Keratinocyte (primary cell): ENCODE measurements at regions not wholly inside any gene's neighbourhood (a gene's known extent, or its start where the extent isn't known, plus 50 kb on each side); places are given as distances from the start of the nearest gene placed in this dataset.

Source experiments
- DNase-seq: peaks from one replicate; pipeline ENCODE4 v3.0.0-alpha.2; 2011; ENCODE audit warnings: low read depth, missing footprints, low spot score
- FAIRE-seq: peaks from 2 replicates; lab custom pipeline; 2011; peaks lifted over from hg19 to GRCh38; lab: Jason Lieb, UNC
- H2AFZ ChIP-seq: 2 replicates; pipeline ENCODE4 v1.6.0; 2012; ENCODE audit warnings: low read length, control low read depth, inconsistent platforms; ENCODE audit not compliant: control insufficient read depth
- H3K27ac ChIP-seq: 2 replicates; pipeline ENCODE4 v1.5.1; 2011; ENCODE audit warnings: low read length; ENCODE audit not compliant: control insufficient read depth, insufficient read depth
- H3K27me3 ChIP-seq: 3 replicates; pipeline ENCODE4 v1.6.0; 2011; ENCODE audit warnings: low read length; ENCODE audit not compliant: control insufficient read depth, insufficient read depth; ENCODE audit errors: extremely low read depth
- H3K36me3 ChIP-seq, 2 experiments: 2 replicates in 1 of 2; 3 replicates in 1 of 2; pipeline ENCODE4 v1.5.1; 2011; ENCODE audit warnings: low read length in 2 of 2, mild to moderate bottlenecking in 1 of 2; ENCODE audit not compliant: control insufficient read depth in 2 of 2, insufficient read depth in 2 of 2; ENCODE audit errors: extremely low read depth in 1 of 2
- H3K4me1 ChIP-seq: 3 replicates; pipeline ENCODE4 v1.5.1; 2011; ENCODE audit warnings: low read length; ENCODE audit not compliant: control insufficient read depth, insufficient read depth; ENCODE audit errors: extremely low read depth
- H3K4me2 ChIP-seq: 3 replicates; pipeline ENCODE4 v1.6.0; 2011; ENCODE audit warnings: low read depth, low read length; ENCODE audit not compliant: control insufficient read depth, insufficient read depth; ENCODE audit errors: extremely low read depth
- H3K4me3 ChIP-seq, 3 experiments: fragments of 200-600 bp in 1 of 3; sonication (generic) in 1 of 3; 2 replicates in 2 of 3; 3 replicates in 1 of 3; pipeline ENCODE4 v1.5.1; 2011 to 2016; ENCODE audit warnings: low read length in 3 of 3, mild to moderate bottlenecking in 3 of 3, control low read depth in 2 of 3, inconsistent platforms in 1 of 3, low read depth in 1 of 3, mixed read lengths in 1 of 3, mixed run types in 1 of 3, moderate library complexity in 1 of 3; ENCODE audit not compliant: control insufficient read depth in 2 of 3, insufficient read depth in 2 of 3; ENCODE audit errors: extremely low read depth in 1 of 3
- H3K79me2 ChIP-seq: 2 replicates; pipeline ENCODE4 v1.6.0; 2012; ENCODE audit warnings: low read length; ENCODE audit not compliant: control insufficient read depth, insufficient read depth
- H3K9ac ChIP-seq: 3 replicates; pipeline ENCODE4 v1.6.0; 2011; ENCODE audit warnings: low read length; ENCODE audit not compliant: control insufficient read depth, insufficient read depth; ENCODE audit errors: extremely low read depth
- H3K9me1 ChIP-seq: 3 replicates; pipeline ENCODE4 v1.6.0; 2011; ENCODE audit warnings: low read length; ENCODE audit not compliant: control insufficient read depth, insufficient read depth; ENCODE audit errors: extremely low read depth
- H3K9me3 ChIP-seq: 2 replicates; pipeline ENCODE4 v1.5.1; 2012; ENCODE audit warnings: low read depth, low read length; ENCODE audit not compliant: control insufficient read depth
- H4K20me1 ChIP-seq: 3 replicates; pipeline ENCODE4 v1.6.0; 2011; ENCODE audit warnings: low read length; ENCODE audit not compliant: control insufficient read depth, insufficient read depth; ENCODE audit errors: extremely low read depth
- CTCF ChIP-seq, 3 experiments: IDR thresholded peaks in 1 of 3; conservative IDR thresholded peaks in 1 of 3; optimal IDR thresholded peaks in 1 of 3; 2 replicates in 2 of 3; 3 replicates in 1 of 3; pipeline versions ENCODE3 to v1.5.1; 2011; ENCODE audit warnings: low read length in 3 of 3, mild to moderate bottlenecking in 3 of 3, moderate library complexity in 2 of 3, control low read depth in 1 of 3, inconsistent platforms in 1 of 3; ENCODE audit not compliant: insufficient read depth in 2 of 3; ENCODE audit errors: extremely low read depth in 1 of 3
- EZH2 ChIP-seq: IDR thresholded peaks from one replicate; pipeline ENCODE4 v1.6.1; 2012; ENCODE audit warnings: inconsistent platforms, mild to moderate bottlenecking, low read length, moderate library complexity
- dilution Hi-C: fragments of 300-500 bp; cut with MboI; formaldehyde crosslinking; loops from one replicate; pipeline ENCODE4 v1.7.0; 2020; ENCODE audit warnings: low sequenced_read_pairs; ENCODE audit not compliant: extremely low pct_ligation_motif_present

- Histone ChIP-seq H3K9me3 (no peaks in the 10 kb centered on the region), H2AFZ (no peak overlapping the region), H3K79me2 (no peaks in the 10 kb centered on the region), H3K9me1 (no peaks in the 10 kb centered on the region), H3K9ac (no peak overlapping the region), H3K36me3 (no peaks in the 10 kb centered on the region), H4K20me1 (no peaks in the 10 kb centered on the region), H3K4me3 (no peak overlapping the region), H3K4me2 (no peak overlapping the region), H3K4me1 (no peaks in the 10 kb centered on the region), H3K27ac (no peak overlapping the region), H3K27me3 (no peaks in the 10 kb centered on the region)
- TF ChIP-seq CTCF (optimal IDR thresholded peaks at IDR 0.05 in 1 of 3, IDR thresholded peaks at IDR 0.05 in 1 of 3, conservative IDR thresholded peaks at IDR 0.05 in 1 of 3; ENCODE audit: extremely low read depth in 1 of 3, insufficient read depth in 2 of 3, low read length in 3 of 3) (no peak), EZH2 (no peak)
- FAIRE-seq (peak; percentile 5), DNase-seq (no peak)
- dilution Hi-C loops: no loop called here
Observed at GRCh38 chr2:146844226-146844990, 1000.4 kb upstream of the ACVR2A start.

GRCh38 chr2:146837857-146838256 lies 1007.0 kb upstream of the ACVR2A start:
- DNase-seq: no peak
- no peak overlapping the region for H2AFZ ChIP-seq
- H3K4me2 ChIP-seq: no peak overlapping the region
- H3K4me1 ChIP-seq: no peaks in the 10 kb centered on the region
- dilution Hi-C loops: no loop called here
- no peaks in the 10 kb centered on the region for H3K9me1 ChIP-seq
- no peaks in the 10 kb centered on the region for H3K36me3 ChIP-seq
- TF ChIP-seq CTCF (optimal IDR thresholded peaks at IDR 0.05 in 1 of 3, IDR thresholded peaks at IDR 0.05 in 1 of 3, conservative IDR thresholded peaks at IDR 0.05 in 1 of 3; ENCODE audit: extremely low read depth in 1 of 3, insufficient read depth in 2 of 3, low read length in 3 of 3) (no peak), EZH2 (no peak)
- peak; percentile 71 for FAIRE-seq
- no peak overlapping the region for H3K9ac ChIP-seq
- H3K79me2 ChIP-seq: no peaks in the 10 kb centered on the region
- H3K27ac ChIP-seq: no peak overlapping the region
- no peaks in the 10 kb centered on the region for H4K20me1 ChIP-seq
- no peaks in the 10 kb centered on the region for H3K27me3 ChIP-seq
- H3K4me3 ChIP-seq: no peak overlapping the region
- H3K9me3 ChIP-seq: no peaks in the 10 kb centered on the region
